ENCODE measurements at regions not wholly inside any gene's neighbourhood (a gene's known extent, or its start where the extent isn't known, plus 50 kb on each side); places are given as distances from the start of the nearest gene placed in this dataset.

DNA sequence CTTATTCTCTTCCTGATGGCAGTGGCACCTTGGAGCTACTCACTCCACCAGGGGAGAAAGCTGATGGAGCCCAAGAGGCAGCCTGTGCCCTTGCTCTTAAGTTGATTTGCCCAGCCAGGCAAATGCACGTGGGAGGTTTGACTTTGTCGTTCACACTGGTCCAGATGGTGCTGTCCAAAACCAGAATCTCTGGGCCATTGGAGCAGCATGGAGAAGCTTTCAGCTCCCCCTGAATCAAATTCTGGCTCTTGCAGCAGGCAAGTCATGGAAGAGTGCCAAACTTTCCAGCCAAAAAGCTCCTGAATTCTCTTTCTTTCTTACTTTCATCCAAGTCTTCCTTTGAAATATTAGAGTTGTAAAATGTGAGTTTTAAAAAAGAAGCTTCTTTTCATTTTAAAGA lies 970.4 kb downstream of the RPA4 start:
- in situ Hi-C loops (cut with HindIII; ENCODE audit: low pct_ligation_motif_present, low sequenced_read_pairs) = no loop called here
- Histone ChIP-seq H3K4me3 (ENCODE audit: low read depth, low read length) (no peak overlapping the region), H3K36me3 (replicated peaks) (no peaks in the 10 kb centered on the region), H3K27me3 (replicated peaks) (no peaks in the 10 kb centered on the region), H3K27ac (no peak overlapping the region)
- TF ChIP-seq, protein P1, sequence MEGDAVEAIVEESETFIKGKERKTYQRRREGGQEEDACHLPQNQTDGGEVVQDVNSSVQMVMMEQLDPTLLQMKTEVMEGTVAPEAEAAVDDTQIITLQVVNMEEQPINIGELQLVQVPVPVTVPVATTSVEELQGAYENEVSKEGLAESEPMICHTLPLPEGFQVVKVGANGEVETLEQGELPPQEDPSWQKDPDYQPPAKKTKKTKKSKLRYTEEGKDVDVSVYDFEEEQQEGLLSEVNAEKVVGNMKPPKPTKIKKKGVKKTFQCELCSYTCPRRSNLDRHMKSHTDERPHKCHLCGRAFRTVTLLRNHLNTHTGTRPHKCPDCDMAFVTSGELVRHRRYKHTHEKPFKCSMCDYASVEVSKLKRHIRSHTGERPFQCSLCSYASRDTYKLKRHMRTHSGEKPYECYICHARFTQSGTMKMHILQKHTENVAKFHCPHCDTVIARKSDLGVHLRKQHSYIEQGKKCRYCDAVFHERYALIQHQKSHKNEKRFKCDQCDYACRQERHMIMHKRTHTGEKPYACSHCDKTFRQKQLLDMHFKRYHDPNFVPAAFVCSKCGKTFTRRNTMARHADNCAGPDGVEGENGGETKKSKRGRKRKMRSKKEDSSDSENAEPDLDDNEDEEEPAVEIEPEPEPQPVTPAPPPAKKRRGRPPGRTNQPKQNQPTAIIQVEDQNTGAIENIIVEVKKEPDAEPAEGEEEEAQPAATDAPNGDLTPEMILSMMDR (IDR thresholded peaks at IDR 0.05; ENCODE audit: low read depth, low read length, missing control alignments) = no peak
- DNase-seq = no peak

DNA sequence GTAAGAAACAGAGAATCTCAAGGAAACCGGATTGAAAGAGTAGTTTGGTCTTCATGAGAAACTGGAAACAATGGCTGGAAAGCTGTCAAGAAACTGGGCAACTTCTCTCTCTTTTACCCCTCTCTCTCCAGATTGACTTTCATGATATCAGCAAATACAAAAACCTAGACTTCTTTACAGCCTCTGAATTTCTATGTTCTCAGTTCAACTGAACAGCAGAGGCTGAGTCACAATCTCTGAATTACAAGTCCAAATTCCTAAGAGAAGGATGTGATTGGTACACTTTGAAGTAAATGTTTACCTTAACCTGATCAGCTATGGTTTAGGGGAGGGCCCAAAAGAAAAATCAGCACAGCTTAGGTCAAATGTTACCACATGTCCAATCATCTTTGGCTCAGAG lies 974.9 kb downstream of the RPA4 start:
- Histone ChIP-seq H3K27ac (no peak overlapping the region), H3K4me3 (ENCODE audit: low read depth, low read length) (no peak overlapping the region), H3K27me3 (replicated peaks) (no peaks in the 10 kb centered on the region), H3K36me3 (replicated peaks) (no peaks in the 10 kb centered on the region)
- no peak for DNase-seq
- TF ChIP-seq, protein P1 (IDR thresholded peaks at IDR 0.05; ENCODE audit: low read depth, low read length, missing control alignments) = no peak
- in situ Hi-C loops (cut with HindIII; ENCODE audit: low pct_ligation_motif_present, low sequenced_read_pairs) = no loop called here

- Histone ChIP-seq H3K27ac (no peak overlapping the region), H3K27me3 (replicated peaks) (no peaks in the 10 kb centered on the region), H3K4me3 (ENCODE audit: low read depth, low read length) (no peak overlapping the region), H3K36me3 (replicated peaks) (no peaks in the 10 kb centered on the region)
- DNase-seq = no peak
- in situ Hi-C loops (cut with HindIII; ENCODE audit: low pct_ligation_motif_present, low sequenced_read_pairs) = no loop called here
- TF ChIP-seq, protein P1 (IDR thresholded peaks at IDR 0.05; ENCODE audit: low read depth, low read length, missing control alignments) = no peak
These were observed 976.5 kb downstream of the RPA4 start for GRCh38 chrX:97860226-97860625.

DNA sequence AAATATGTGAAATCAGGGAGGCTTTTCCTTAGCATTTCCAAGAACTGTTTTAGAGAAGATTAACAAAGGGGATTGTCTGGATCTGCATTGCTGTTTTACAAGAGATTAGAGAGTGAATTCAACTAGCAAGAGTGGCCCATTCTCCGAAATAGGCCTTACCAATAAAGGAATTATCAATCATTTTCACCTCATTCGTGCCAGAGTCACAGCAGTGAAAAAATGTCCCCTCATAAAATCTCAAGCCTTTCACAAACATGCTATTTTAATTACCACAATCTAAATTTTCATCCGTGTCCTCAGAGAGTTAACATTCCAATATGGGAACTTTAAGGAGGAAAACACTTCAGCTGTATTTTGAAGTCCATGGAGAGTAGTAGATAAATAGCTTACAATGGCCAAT lies 979.6 kb downstream of the RPA4 start:
- Histone ChIP-seq H3K4me3 (ENCODE audit: low read depth, low read length) (no peak overlapping the region), H3K27me3 (replicated peaks) (no peaks in the 10 kb centered on the region), H3K36me3 (replicated peaks) (no peaks in the 10 kb centered on the region), H3K27ac (no peak overlapping the region)
- TF ChIP-seq, protein P1 (IDR thresholded peaks at IDR 0.05; ENCODE audit: low read depth, low read length, missing control alignments) = no peak
- in situ Hi-C loops (cut with HindIII; ENCODE audit: low pct_ligation_motif_present, low sequenced_read_pairs) = no loop called here
- DNase-seq = no peak

DNA sequence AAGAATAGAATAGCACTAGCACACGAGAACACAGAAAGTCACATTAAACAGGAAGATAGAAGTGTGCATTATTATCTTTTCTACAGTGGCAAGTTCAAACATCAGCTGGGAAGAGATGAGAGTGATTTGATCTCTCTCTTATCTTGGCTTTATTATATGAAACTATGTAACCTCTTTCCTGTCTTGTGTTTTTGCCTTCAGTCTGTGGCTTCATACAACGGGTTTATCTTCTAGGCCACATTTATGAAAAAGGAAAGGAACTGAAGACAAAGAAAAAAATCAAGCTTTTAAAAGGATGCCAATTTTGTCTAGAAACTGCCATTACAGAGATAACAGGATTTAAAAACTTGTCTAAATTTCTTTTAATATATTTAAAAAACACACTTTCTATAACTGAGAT lies 983.6 kb downstream of the RPA4 start:
- H3K27me3 ChIP-seq (replicated peaks) = no peaks in the 10 kb centered on the region
- no peaks in the 10 kb centered on the region for H3K36me3 ChIP-seq (replicated peaks)
- no peak for DNase-seq
- H3K4me3 ChIP-seq (ENCODE audit: low read depth, low read length) = no peak overlapping the region
- in situ Hi-C loops (cut with HindIII; ENCODE audit: low pct_ligation_motif_present, low sequenced_read_pairs) = no loop called here
- no peak overlapping the region for H3K27ac ChIP-seq
- TF ChIP-seq, protein P1 (IDR thresholded peaks at IDR 0.05; ENCODE audit: low read depth, low read length, missing control alignments) = no peak

GRCh38 chrX:97876697-97877407 lies 993.1 kb downstream of the RPA4 start:
- no peak for DNase-seq
- no peak overlapping the region for H3K27ac ChIP-seq
- no peak overlapping the region for H3K4me3 ChIP-seq (ENCODE audit: low read depth, low read length)
- in situ Hi-C loops (cut with HindIII; ENCODE audit: low pct_ligation_motif_present, low sequenced_read_pairs) = no loop called here
- TF ChIP-seq, protein P1 (IDR thresholded peaks at IDR 0.05; ENCODE audit: low read depth, low read length, missing control alignments) = no peak
- H3K36me3 ChIP-seq (replicated peaks) = no peaks in the 10 kb centered on the region
- H3K27me3 ChIP-seq (replicated peaks) = no peaks in the 10 kb centered on the region

Measured in brain microvascular endothelial cell (primary cell).